ENCODE measurements at regions not wholly inside any gene's neighbourhood (a gene's known extent, or its start where the extent isn't known, plus 50 kb on each side); places are given as distances from the start of the nearest gene placed in this dataset.
A peak's percentile ranks its signal among the peaks of the same experiment; 100 is the strongest.

DNA sequence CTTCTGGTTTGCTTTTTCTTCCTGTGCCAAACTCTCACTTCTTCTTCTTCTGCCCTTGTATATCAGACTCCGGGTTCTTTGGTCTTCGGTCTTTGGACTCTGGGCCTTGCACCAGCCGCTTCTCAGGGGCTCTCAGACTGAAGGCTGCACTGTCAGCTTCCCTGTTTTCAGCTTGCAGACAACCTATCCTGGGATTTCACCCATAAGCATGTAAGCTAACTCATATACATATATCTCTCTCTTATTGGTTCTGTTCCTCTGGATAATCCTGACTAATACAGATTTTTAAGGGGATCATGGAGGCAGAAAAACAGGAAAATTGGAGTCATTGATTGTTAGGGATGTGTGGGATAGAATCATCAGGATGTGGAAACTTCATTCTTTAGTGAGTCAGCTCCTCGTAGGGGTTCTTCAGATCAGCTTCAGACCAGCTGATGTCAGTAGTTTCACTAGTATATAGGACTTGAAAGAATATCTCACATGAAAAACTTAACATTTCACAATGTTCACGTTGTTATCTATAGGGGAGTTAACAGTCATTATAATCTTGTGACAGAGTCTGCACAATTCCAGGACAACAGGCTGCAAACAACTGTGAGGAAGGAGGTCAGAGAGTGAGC lies 102.9 kb downstream of the RASSF9 start:
- Mint-ChIP-seq H3K4me3 (no peak overlapping the region), H3K36me3 (ENCODE audit: low read depth) (no peaks in the 10 kb centered on the region), H3K4me1 (no peaks in the 10 kb centered on the region), H3K27ac (ENCODE audit: unreplicated experiment) (peak overlapping the region; percentile 20), H3K9me3 (no peaks in the 10 kb centered on the region), H3K27me3 (ENCODE audit: low read depth) (no peaks in the 10 kb centered on the region)
- DNase-seq (ENCODE audit: low read depth, low spot score): no peak
- no peak for TF ChIP-seq CTCF (conservative IDR thresholded peaks at IDR 0.05)

GRCh38 chr12:85733984-85734383 lies 102.2 kb downstream of the RASSF9 start:
- Mint-ChIP-seq H3K4me3 (no peak overlapping the region), H3K36me3 (ENCODE audit: low read depth) (no peaks in the 10 kb centered on the region), H3K4me1 (no peaks in the 10 kb centered on the region), H3K9me3 (no peaks in the 10 kb centered on the region), H3K27ac (ENCODE audit: unreplicated experiment) (no peak overlapping the region), H3K27me3 (ENCODE audit: low read depth) (no peaks in the 10 kb centered on the region)
- no peak for DNase-seq (ENCODE audit: low read depth, low spot score)
- TF ChIP-seq CTCF (conservative IDR thresholded peaks at IDR 0.05): no peak

DNA sequence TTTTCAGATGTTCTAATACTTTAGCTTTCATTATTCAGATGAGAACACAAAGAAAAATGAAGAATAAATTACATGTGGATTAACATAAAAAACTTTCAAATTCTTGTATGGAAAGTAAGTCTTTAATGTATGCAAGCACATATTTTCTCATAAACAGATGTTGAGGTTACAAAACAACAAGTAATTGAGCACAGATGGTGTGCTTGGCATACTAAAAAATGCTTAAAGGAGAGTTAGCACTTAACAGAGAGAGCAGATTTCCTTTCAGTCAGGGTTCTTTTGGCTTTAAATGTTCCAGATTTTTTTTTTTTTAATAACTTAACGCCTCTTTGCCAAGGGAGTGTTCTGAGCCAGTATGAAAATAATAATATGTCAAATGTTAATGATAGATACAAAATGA lies 96.0 kb downstream of the RASSF9 start:
- peaks cover 3% of the 10 kb centered on the region for H3K9me3 Mint-ChIP-seq
- no peak for DNase-seq (ENCODE audit: low read depth, low spot score)
- no peak for TF ChIP-seq CTCF (conservative IDR thresholded peaks at IDR 0.05)
- H3K36me3 Mint-ChIP-seq (ENCODE audit: low read depth): no peaks in the 10 kb centered on the region
- H3K4me1 Mint-ChIP-seq: no peaks in the 10 kb centered on the region
- no peak overlapping the region for H3K4me3 Mint-ChIP-seq
- no peak overlapping the region for H3K27ac Mint-ChIP-seq (ENCODE audit: unreplicated experiment)
- H3K27me3 Mint-ChIP-seq (ENCODE audit: low read depth): no peaks in the 10 kb centered on the region

DNA sequence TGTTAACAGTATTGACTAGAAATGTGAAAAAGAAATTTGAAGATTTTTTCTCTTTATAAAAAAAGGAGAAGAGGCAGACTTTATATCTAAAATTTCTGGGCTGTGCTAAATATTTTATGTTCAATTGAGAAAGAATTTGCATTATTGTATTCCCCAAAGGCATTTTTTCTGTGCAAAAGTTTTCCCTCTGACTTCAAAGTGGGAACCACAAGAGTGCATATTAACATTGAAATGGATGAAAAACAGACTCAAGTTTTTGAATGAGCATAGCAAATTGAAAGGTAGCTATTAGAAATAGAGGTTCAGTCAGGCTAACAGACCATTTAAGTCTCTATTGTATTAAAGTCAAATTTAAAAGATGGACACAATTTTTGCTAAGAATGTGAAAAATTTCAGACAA lies 95.2 kb downstream of the RASSF9 start:
- Mint-ChIP-seq H3K27ac (ENCODE audit: unreplicated experiment) (no peak overlapping the region), H3K36me3 (ENCODE audit: low read depth) (no peaks in the 10 kb centered on the region), H3K27me3 (ENCODE audit: low read depth) (no peaks in the 10 kb centered on the region), H3K4me1 (no peaks in the 10 kb centered on the region), H3K4me3 (no peak overlapping the region), H3K9me3 (peaks cover 3% of the 10 kb centered on the region)
- no peak for DNase-seq (ENCODE audit: low read depth, low spot score)
- TF ChIP-seq CTCF (conservative IDR thresholded peaks at IDR 0.05): no peak

DNA sequence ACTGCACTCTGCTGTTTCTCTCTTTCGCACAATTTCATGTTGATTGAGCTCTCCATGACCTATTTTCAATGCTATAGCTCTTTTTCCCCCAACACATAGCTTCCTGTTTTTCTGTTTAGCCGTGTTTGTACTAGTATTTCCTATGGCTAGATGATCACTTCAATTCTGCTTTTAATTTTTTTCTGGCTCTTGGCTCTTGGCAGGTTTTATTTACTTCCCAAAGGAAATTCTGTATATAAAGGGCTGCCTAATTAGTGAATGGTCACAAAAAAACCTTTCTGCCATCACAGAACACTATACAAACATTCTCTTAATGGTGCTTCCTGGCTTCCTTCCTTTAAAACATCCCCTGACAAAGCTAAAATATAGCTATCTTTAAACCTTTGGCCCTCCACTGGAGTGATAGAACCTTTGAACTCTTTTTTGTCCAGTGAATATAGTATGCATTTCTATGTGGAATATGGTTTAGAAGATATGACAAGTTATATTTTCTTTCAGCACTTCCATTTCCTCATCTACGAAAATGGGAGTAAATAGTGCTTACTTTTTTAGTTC lies 88.2 kb downstream of the RASSF9 start:
- peaks cover 5% of the 10 kb centered on the region for H3K4me1 Mint-ChIP-seq
- no peaks in the 10 kb centered on the region for H3K27me3 Mint-ChIP-seq (ENCODE audit: low read depth)
- H3K27ac Mint-ChIP-seq (ENCODE audit: unreplicated experiment): no peak overlapping the region
- H3K36me3 Mint-ChIP-seq (ENCODE audit: low read depth): no peaks in the 10 kb centered on the region
- H3K9me3 Mint-ChIP-seq: peaks cover 1% of the 10 kb centered on the region
- no peak overlapping the region for H3K4me3 Mint-ChIP-seq
- no peak for TF ChIP-seq CTCF (conservative IDR thresholded peaks at IDR 0.05)
- DNase-seq (ENCODE audit: low read depth, low spot score): no peak
